A549 (cell line): ENCODE measurements at regions not wholly inside any gene's neighbourhood (a gene's known extent, or its start where the extent isn't known, plus 50 kb on each side); places are given as distances from the start of the nearest gene placed in this dataset.

Experiments used
- ATAC-seq, 2 experiments: fragments of 200-7000 bp in 1 of 2; fragments of >200 bp in 1 of 2; cut with Nextera tagmentation in 1 of 2; cut with Tn5 transposase in 1 of 2; 3 replicates each; pipeline versions ENCODE4 v1.8.0 to v1.9.1; 2018 to 2020; ENCODE audit warnings: mild to moderate bottlenecking in 1 of 2, moderate library complexity in 1 of 2
- CTCF ChIA-PET: fragments of 300-600 bp; sonication (Branson Sonifier 250); formaldehyde crosslinking; extraction: SDS; loops from one replicate; lab custom pipeline; 2021; ENCODE audit warnings: antibody characterized with exemption, inconsistent platforms; lab: Yijun Ruan, JAX
- POLR2A ChIA-PET: fragments of 350-600 bp; formaldehyde crosslinking; extraction: SDS; loops from one replicate; lab custom pipeline; 2021; ENCODE audit warnings: antibody characterized with exemption, inconsistent platforms; lab: Yijun Ruan, JAX
- DNase-seq, 2 experiments: peaks; one replicate each; pipeline versions ENCODE4 v3.0.0 to v3.0.0-alpha.2; 2011 to 2016; ENCODE audit warnings: low read depth in 1 of 2, low spot score in 1 of 2
- FAIRE-seq: peaks from 2 replicates; lab custom pipeline; 2011; peaks lifted over from hg19 to GRCh38; lab: Jason Lieb, UNC
- H3K27ac ChIP-seq, 2 experiments: fragments of >200 bp; sonication (Bioruptor Twin); formaldehyde crosslinking; 3 replicates each; pipeline ENCODE4 v1.5.1; 2016 to 2017
- H3K4me1 ChIP-seq: fragments of >200 bp; sonication (Bioruptor Twin); formaldehyde crosslinking; 3 replicates; pipeline ENCODE4 v1.6.1; 2016
- H3K4me2 ChIP-seq: fragments of >200 bp; sonication (Bioruptor Twin); formaldehyde crosslinking; 3 replicates; pipeline ENCODE4 v1.6.1; 2016
- H3K4me3 ChIP-seq: fragments of >200 bp; sonication (Bioruptor Twin); formaldehyde crosslinking; 3 replicates; pipeline ENCODE4 v1.5.1; 2016
- H3K9me3 ChIP-seq: fragments of >200 bp; sonication (Bioruptor Twin); formaldehyde crosslinking; 3 replicates; pipeline ENCODE4 v1.6.1; 2016
- CBX2 ChIP-seq: fragments of 200-600 bp; sonication (generic); IDR thresholded peaks from 2 replicates; pipeline ENCODE4 v1.6.1; 2016; ENCODE audit warnings: low read depth, mild to moderate bottlenecking, borderline replicate concordance
- CBX8 ChIP-seq: fragments of 200-600 bp; sonication (generic); IDR thresholded peaks from 2 replicates; pipeline ENCODE4 v1.6.1; 2016
- CEBPB ChIP-seq, 2 experiments: fragments of >200 bp in 1 of 2; sonication (Bioruptor Twin) in 1 of 2; formaldehyde crosslinking in 1 of 2; IDR thresholded peaks; 2 replicates each; pipeline ENCODE4 v1.6.1; 2012 to 2016
- EHF ChIP-seq: fragments of 250-450 bp; sonication (Bioruptor Pico); IDR thresholded peaks from 2 replicates; pipeline ENCODE4 v1.5.0; 2020; ENCODE audit warnings: mild to moderate bottlenecking
- FOSL2 ChIP-seq, 2 experiments: fragments of 450-650 bp in 1 of 2; fragments of >200 bp in 1 of 2; sonication (Bioruptor Twin) in 1 of 2; formaldehyde crosslinking; IDR thresholded peaks; 2 replicates each; pipeline versions ENCODE4 v1.5.0 to v1.6.1; 2016 to 2020; ENCODE audit warnings: mild to moderate bottlenecking in 1 of 2, moderate library complexity in 1 of 2
- GATA3 ChIP-seq: IDR thresholded peaks from 2 replicates; pipeline ENCODE4 v1.6.1; 2012; ENCODE audit warnings: borderline replicate concordance
- HEYL ChIP-seq: fragments of 250-450 bp; sonication (Bioruptor Pico); IDR thresholded peaks from 2 replicates; pipeline ENCODE4 v1.8.0; 2021; ENCODE audit warnings: mild to moderate bottlenecking, moderate library complexity
- JUN ChIP-seq, 2 experiments: fragments of >200 bp; sonication (Bioruptor Twin); formaldehyde crosslinking; IDR thresholded peaks; 2 replicates in 1 of 2; 3 replicates in 1 of 2; pipeline ENCODE4 v1.6.1; 2016 to 2017
- MYC ChIP-seq: IDR thresholded peaks from 2 replicates; pipeline ENCODE4 v1.6.1; 2012; ENCODE audit warnings: mild to moderate bottlenecking, inconsistent platforms, low read length, improper control_type of control experiment, borderline replicate concordance
- PHF8 ChIP-seq: fragments of 200-600 bp; sonication (generic); IDR thresholded peaks from 2 replicates; pipeline ENCODE4 v1.6.1; 2016; ENCODE audit warnings: low read depth, mild to moderate bottlenecking, antibody characterized with exemption, moderate library complexity, borderline replicate concordance
- POLR2A ChIP-seq: IDR thresholded peaks from 2 replicates; pipeline ENCODE4 v1.6.1; 2012; ENCODE audit warnings: mild to moderate bottlenecking, low read length
- RAD21 ChIP-seq, 2 experiments: fragments of >200 bp in 1 of 2; sonication (Bioruptor Twin) in 1 of 2; formaldehyde crosslinking in 1 of 2; IDR thresholded peaks in 1 of 2; conservative IDR thresholded peaks in 1 of 2; 2 replicates in 1 of 2; 3 replicates in 1 of 2; pipeline ENCODE4 v1.6.1; 2012 to 2018; ENCODE audit warnings: inconsistent platforms in 1 of 2
- SMC3 ChIP-seq: fragments of >200 bp; sonication (Bioruptor Twin); formaldehyde crosslinking; IDR thresholded peaks from 3 replicates; pipeline ENCODE4 v1.6.1; 2018; ENCODE audit warnings: inconsistent platforms
- SREBF2 ChIP-seq: fragments of 450-650 bp; IDR thresholded peaks from 2 replicates; pipeline ENCODE4 v1.6.1; 2014; ENCODE audit warnings: mild to moderate bottlenecking, moderate library complexity
- WGBS: methylation state at CpG from one replicate; pipeline ENCODE4 v1.1.6; 2017; ENCODE audit errors: missing lambda C conversion rate; 5-methylcytosine and 5-hydroxymethylcytosine counted together
- TF ChIP-seq, protein P1 (sequence below): fragments of 450-650 bp; IDR thresholded peaks from 2 replicates; pipeline ENCODE4 v1.6.1; 2014; ENCODE audit warnings: antibody characterized with exemption
- TF ChIP-seq, protein P2 (sequence below): IDR thresholded peaks from 2 replicates; pipeline ENCODE4 v1.6.1; 2012
- TF ChIP-seq, protein P3 (sequence below): IDR thresholded peaks from 2 replicates; pipeline ENCODE4 v1.6.1; 2012
- TF ChIP-seq, protein P4 (sequence below): fragments of 150-350 bp; IDR thresholded peaks from 2 replicates; pipeline ENCODE4 v1.6.1; 2014; ENCODE audit warnings: low read depth, mild to moderate bottlenecking, low read length

DNA sequence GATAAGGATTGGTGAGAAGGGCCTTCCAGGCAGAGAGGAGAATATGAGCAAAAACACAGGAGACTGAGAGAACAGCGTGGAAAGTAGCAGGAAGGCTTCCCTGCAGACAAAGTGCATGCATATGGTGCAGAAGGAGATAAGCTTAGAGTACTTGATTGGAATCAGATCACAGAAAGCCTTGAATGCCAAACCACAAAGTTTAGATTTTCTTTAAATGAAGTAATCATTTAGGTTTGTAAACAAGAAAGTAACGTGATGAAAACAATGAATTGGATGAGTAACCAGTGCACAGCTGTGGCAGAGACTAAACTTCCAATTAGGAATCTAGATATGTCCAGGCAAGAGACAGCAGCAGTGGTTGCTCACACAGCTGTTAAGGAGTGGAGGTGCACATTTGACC, 83.8 kb upstream of the C1QTNF7 start (continued):
- TF ChIP-seq, protein P1, sequence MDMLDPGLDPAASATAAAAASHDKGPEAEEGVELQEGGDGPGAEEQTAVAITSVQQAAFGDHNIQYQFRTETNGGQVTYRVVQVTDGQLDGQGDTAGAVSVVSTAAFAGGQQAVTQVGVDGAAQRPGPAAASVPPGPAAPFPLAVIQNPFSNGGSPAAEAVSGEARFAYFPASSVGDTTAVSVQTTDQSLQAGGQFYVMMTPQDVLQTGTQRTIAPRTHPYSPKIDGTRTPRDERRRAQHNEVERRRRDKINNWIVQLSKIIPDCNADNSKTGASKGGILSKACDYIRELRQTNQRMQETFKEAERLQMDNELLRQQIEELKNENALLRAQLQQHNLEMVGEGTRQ = no peak
- TF ChIP-seq, protein P2, sequence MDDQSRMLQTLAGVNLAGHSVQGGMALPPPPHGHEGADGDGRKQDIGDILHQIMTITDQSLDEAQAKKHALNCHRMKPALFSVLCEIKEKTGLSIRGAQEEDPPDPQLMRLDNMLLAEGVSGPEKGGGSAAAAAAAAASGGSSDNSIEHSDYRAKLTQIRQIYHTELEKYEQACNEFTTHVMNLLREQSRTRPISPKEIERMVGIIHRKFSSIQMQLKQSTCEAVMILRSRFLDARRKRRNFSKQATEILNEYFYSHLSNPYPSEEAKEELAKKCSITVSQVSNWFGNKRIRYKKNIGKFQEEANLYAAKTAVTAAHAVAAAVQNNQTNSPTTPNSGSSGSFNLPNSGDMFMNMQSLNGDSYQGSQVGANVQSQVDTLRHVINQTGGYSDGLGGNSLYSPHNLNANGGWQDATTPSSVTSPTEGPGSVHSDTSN = no peak
- TF ChIP-seq, protein P3, sequence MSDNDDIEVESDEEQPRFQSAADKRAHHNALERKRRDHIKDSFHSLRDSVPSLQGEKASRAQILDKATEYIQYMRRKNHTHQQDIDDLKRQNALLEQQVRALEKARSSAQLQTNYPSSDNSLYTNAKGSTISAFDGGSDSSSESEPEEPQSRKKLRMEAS = no peak
- no peak for TF ChIP-seq MYC

DNA sequence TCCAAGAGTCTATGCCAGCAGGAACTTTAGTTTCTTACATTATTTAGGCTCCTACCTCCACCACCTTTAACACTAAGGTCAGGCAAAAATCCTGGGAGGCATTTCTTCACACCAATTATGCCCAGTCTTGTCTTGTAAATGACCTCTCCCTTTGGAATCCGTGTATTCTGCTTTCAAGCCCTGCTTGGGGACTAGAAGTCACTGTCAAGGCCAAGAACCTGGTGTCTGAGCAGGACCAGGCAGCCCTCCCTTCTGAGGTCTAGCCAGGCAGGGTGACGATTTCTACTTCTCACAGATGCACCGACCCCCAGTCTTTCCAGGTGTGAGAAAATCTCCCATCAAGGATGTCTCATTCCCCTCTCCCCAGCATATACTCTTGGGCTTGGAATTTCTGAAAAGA, 82.7 kb upstream of the C1QTNF7 start:
- H3K4me3 ChIP-seq = no peak overlapping the region
- no peak for DNase-seq
- H3K4me2 ChIP-seq = no peak overlapping the region
- no peak overlapping the region for H3K27ac ChIP-seq
- no peak for FAIRE-seq
- ChIA-PET POLR2A (no interaction called here), CTCF (no interaction called here)
- WGBS = 4% methylated on average over 3 of the region's 3 CpGs
- no peak for ATAC-seq
- TF ChIP-seq SMC3 = no peak
- no peak for TF ChIP-seq POLR2A
- no peak for TF ChIP-seq CBX2
- no peak for TF ChIP-seq CBX8
- TF ChIP-seq PHF8 = no peak
- TF ChIP-seq HEYL (CRISPR knock-in tag) = no peak
- TF ChIP-seq EHF (CRISPR knock-in tag) = no peak
- no peaks in the 10 kb centered on the region for H3K9me3 ChIP-seq
- H3K4me1 ChIP-seq = no peaks in the 10 kb centered on the region

DNA sequence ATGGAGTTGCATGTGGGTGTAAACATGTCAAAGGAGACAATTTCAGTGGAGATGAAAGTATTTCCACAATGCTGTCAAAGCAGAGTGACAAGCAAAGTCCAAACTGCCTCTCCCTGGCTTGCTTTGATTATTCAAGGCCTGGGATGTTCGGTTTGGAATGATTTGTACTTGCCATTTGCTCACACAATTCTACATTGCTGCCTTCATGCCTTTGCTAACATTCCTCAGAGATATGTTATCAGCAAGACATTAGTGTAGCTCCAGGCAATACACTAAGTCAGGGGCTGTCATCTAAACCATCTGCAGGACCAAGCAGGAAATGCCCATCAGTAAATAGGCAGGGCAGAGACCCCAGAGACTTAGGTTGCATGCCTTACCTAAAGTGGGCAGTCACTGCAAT, 79.6 kb upstream of the C1QTNF7 start:
- TF ChIP-seq, protein P4, sequence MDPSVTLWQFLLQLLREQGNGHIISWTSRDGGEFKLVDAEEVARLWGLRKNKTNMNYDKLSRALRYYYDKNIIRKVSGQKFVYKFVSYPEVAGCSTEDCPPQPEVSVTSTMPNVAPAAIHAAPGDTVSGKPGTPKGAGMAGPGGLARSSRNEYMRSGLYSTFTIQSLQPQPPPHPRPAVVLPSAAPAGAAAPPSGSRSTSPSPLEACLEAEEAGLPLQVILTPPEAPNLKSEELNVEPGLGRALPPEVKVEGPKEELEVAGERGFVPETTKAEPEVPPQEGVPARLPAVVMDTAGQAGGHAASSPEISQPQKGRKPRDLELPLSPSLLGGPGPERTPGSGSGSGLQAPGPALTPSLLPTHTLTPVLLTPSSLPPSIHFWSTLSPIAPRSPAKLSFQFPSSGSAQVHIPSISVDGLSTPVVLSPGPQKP = no peak
- TF ChIP-seq RAD21 (conservative IDR thresholded peaks at IDR 0.05 in 1 of 2, IDR thresholded peaks at IDR 0.05 in 1 of 2) = no peak
- TF ChIP-seq FOSL2 (IDR thresholded peaks at IDR 0.05) = no peak
- no peak for TF ChIP-seq FOSL2 (CRISPR knock-in tag; IDR thresholded peaks at IDR 0.05)
- TF ChIP-seq JUN (IDR thresholded peaks at IDR 0.05) = no peak
- no peak for TF ChIP-seq GATA3
- TF ChIP-seq, protein P2 = no peak
- no peak for TF ChIP-seq CEBPB (IDR thresholded peaks at IDR 0.05)
- TF ChIP-seq SREBF2 = no peak
- ATAC-seq (no peak), FAIRE-seq (no peak), DNase-seq (no peak)
- ChIA-PET CTCF (no interaction called here), POLR2A (no interaction called here)
- 6% methylated on average over 1 of the region's 1 CpG for WGBS
- no peak overlapping the region for H3K4me2 ChIP-seq
- H3K4me1 ChIP-seq = no peaks in the 10 kb centered on the region
- no peak overlapping the region for H3K4me3 ChIP-seq
- no peaks in the 10 kb centered on the region for H3K9me3 ChIP-seq
- no peak overlapping the region for H3K27ac ChIP-seq

DNA sequence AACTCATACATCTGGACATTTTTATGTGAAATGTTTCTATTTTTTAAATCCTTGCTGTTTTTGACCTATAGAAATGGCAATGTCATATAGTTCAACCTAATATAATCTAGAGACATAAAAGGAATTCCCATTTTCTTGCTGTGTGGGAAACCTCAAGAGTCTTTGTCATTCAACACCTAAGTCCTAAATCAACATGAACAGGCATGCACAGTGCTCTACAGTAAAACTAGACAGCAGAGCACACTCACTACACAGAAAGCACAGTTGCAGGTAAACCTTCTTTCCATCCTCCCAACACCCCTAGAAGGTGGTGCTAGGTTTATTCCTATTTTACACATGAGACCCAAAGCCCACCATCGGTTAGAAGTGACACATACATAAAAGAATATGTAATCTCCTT, 79.1 kb upstream of the C1QTNF7 start:
- Histone ChIP-seq H3K9me3 (no peaks in the 10 kb centered on the region), H3K4me2 (no peak overlapping the region), H3K4me3 (no peak overlapping the region), H3K27ac (no peak overlapping the region), H3K4me1 (no peaks in the 10 kb centered on the region)
- FAIRE-seq (no peak), DNase-seq (no peak), ATAC-seq (no peak)
- ChIA-PET CTCF (no interaction called here), POLR2A (no interaction called here)
- no peak for TF ChIP-seq PHF8
- 15% methylated on average over 1 of the region's 1 CpG for WGBS
